Small intestine (tissue), 7 donors: ENCODE measurements at regions not wholly inside any gene's neighbourhood (a gene's known extent, or its start where the extent isn't known, plus 50 kb on each side); places are given as distances from the start of the nearest gene placed in this dataset.
"Not testable (repeated sequence)": the region's sequence is repeated elsewhere in the genome, so short reads cannot be mapped to it uniquely, and the experiment has no call there.

Experiments
- DNase-seq, 2 donors: peaks; one replicate each; pipeline versions ENCODE4 v3.0.0 to v3.0.0-alpha.2; 2013
- FAIRE-seq: peaks from 2 replicates; lab custom pipeline; 2012; peaks lifted over from hg19 to GRCh38; lab: Jason Lieb, UNC
- H3K27ac ChIP-seq, 3 donors: one replicate each; pipeline ENCODE4 v1.5.1; 2013; ENCODE audit warnings: low read length in 2 of 3, mild to moderate bottlenecking in 2 of 3, control low read depth in 1 of 3, inconsistent platforms in 1 of 3, low read depth in 1 of 3, moderate library complexity in 1 of 3
- H3K27me3 ChIP-seq, 3 donors: one replicate each; pipeline ENCODE4 v1.6.1; 2013; ENCODE audit warnings: low read length in 3 of 3, inconsistent platforms in 1 of 3; ENCODE audit not compliant: control insufficient read depth in 3 of 3, insufficient read depth in 3 of 3
- H3K36me3 ChIP-seq, 3 donors: one replicate each; pipeline ENCODE4 v1.6.1; 2013; ENCODE audit warnings: low read length in 3 of 3, inconsistent platforms in 1 of 3, low read depth in 1 of 3, mild to moderate bottlenecking in 1 of 3, moderate library complexity in 1 of 3; ENCODE audit not compliant: control insufficient read depth in 3 of 3, insufficient read depth in 2 of 3
- H3K4me1 ChIP-seq, 3 donors: one replicate each; pipeline ENCODE4 v1.6.1; 2013; ENCODE audit warnings: low read length in 2 of 3, inconsistent platforms in 1 of 3, low read depth in 1 of 3, mild to moderate bottlenecking in 1 of 3, moderate library complexity in 1 of 3; ENCODE audit not compliant: control insufficient read depth in 3 of 3, insufficient read depth in 2 of 3
- H3K4me3 ChIP-seq, 3 donors: one replicate each; pipeline ENCODE4 v1.5.1; 2013; ENCODE audit warnings: low read length in 3 of 3, control low read depth in 1 of 3, inconsistent platforms in 1 of 3, low read depth in 1 of 3, mild to moderate bottlenecking in 1 of 3, moderate library complexity in 1 of 3
- H3K9me3 ChIP-seq, 2 donors: one replicate each; pipeline ENCODE4 v1.6.1; 2013; ENCODE audit warnings: low read depth in 1 of 2, low read length in 1 of 2; ENCODE audit not compliant: control insufficient read depth in 2 of 2, insufficient read depth in 1 of 2
- WGBS, 3 donors: extraction: QIAGEN DNeasy Blood & Tissue Kit; methylation state at CpG; one replicate each; pipeline ENCODE4 v1.1.7; 2013; 5-methylcytosine and 5-hydroxymethylcytosine counted together
- donor health status: healthy with polysubstance abuse.
- donor health status: control.
- donor health status: control.
- donor health status: Bipolar disorder and iron deficiency.
- donor health status: healthy.

GRCh38 chr2:53510401-53510800 is 257.2 kb upstream of the CHAC2 start:
- Histone ChIP-seq H3K27ac (no peak overlapping the region), H3K4me3 (no peak overlapping the region), H3K27me3 (no peaks in the 10 kb centered on the region), H3K9me3 (no peaks in the 10 kb centered on the region), H3K4me1 (no peaks in the 10 kb centered on the region), H3K36me3 (no peaks in the 10 kb centered on the region)
- no peak for FAIRE-seq
- WGBS, 3 donors: 58 to 68% (median 60%) methylated on average over 4 of the region's 4 CpGs
- DNase-seq: no peak

DNA sequence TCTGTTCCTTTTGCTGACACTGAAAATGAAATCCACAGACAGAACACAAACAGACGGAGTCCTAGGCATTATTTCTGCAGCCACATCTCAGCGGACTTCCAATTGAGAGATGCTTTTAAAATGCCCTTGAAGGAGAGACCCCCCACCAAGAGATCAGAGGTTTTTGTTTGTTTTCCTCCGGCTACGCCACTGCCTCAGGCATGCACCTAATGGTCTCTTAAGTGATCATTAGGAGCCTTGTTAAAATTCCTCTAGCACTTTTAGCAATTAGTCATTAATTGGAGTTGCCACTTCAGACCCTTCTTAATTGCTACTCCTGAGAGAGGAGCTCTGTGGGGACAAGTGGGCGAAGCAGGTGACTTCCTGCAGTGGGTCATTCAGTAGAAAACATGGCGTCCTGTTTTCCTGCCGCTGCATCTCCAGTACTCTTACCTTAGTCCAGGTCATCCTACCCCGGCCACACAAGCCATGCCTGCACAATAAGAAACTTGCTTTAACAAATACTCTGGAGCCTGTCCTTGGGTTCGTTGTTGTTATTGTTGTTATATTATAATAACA is 257.7 kb upstream of the CHAC2 start:
- FAIRE-seq (no peak), DNase-seq (no peak)
- Histone ChIP-seq H3K27me3 (no peaks in the 10 kb centered on the region), H3K36me3 (no peaks in the 10 kb centered on the region), H3K27ac (no peak overlapping the region), H3K4me1 (no peaks in the 10 kb centered on the region), H3K9me3 (no peaks in the 10 kb centered on the region), H3K4me3 (no peak overlapping the region)
- 72 to 82% (median 76%) methylated on average over 9 of the region's 9 CpGs for WGBS, 3 donors

GRCh38 chr2:53508667-53509066 is 258.9 kb upstream of the CHAC2 start:
- Histone ChIP-seq H3K4me3 (no peak overlapping the region), H3K9me3 (no peaks in the 10 kb centered on the region), H3K36me3 (no peaks in the 10 kb centered on the region), H3K27ac (no peak overlapping the region), H3K27me3 (no peaks in the 10 kb centered on the region), H3K4me1 (no peaks in the 10 kb centered on the region)
- DNase-seq (no peak), FAIRE-seq (no peak)
- 59 to 72% (median 68%) methylated on average over 3 of the region's 3 CpGs for WGBS, 3 donors

- not testable (repeated sequence) for H3K9me3 ChIP-seq, H3K27ac ChIP-seq, H3K4me1 ChIP-seq, H3K4me3 ChIP-seq, FAIRE-seq, H3K36me3 ChIP-seq, H3K27me3 ChIP-seq, DNase-seq
- 66 to 84% (median 75%) methylated on average over 3 of the region's 3 CpGs for WGBS, 3 donors
Observed at GRCh38 chr2:53507070-53507469, 260.5 kb upstream of the CHAC2 start.

- Histone ChIP-seq H3K4me3 (no peak overlapping the region), H3K36me3 (no peaks in the 10 kb centered on the region), H3K27me3 (no peaks in the 10 kb centered on the region), H3K27ac (no peak overlapping the region), H3K9me3 (no peaks in the 10 kb centered on the region), H3K4me1 (no peaks in the 10 kb centered on the region)
- DNase-seq (no peak), FAIRE-seq (no peak)
- 73 to 80% (median 77%) methylated on average over 3 of the region's 3 CpGs for WGBS, 3 donors
Observed at GRCh38 chr2:53505826-53506225, 261.8 kb upstream of the CHAC2 start.

- 40 to 57% (median 47%) methylated on average over 3 of the region's 3 CpGs for WGBS, 3 donors
- DNase-seq: no peak
- H3K4me3 ChIP-seq: no peak overlapping the region
- H3K9me3 ChIP-seq: no peaks in the 10 kb centered on the region
- no peak overlapping the region for H3K27ac ChIP-seq
- no peak for FAIRE-seq
- H3K36me3 ChIP-seq: no peaks in the 10 kb centered on the region
- H3K27me3 ChIP-seq: no peaks in the 10 kb centered on the region
- H3K4me1 ChIP-seq: no peaks in the 10 kb centered on the region
Observed at GRCh38 chr2:53504507-53504906, 263.1 kb upstream of the CHAC2 start.

GRCh38 chr2:53500181-53500580 is 267.4 kb upstream of the CHAC2 start:
- 68 to 83% (median 80%) methylated on average over 4 of the region's 4 CpGs for WGBS, 3 donors
- no peaks in the 10 kb centered on the region for H3K9me3 ChIP-seq
- FAIRE-seq: no peak
- no peaks in the 10 kb centered on the region for H3K36me3 ChIP-seq
- H3K27ac ChIP-seq: no peak overlapping the region
- no peak for DNase-seq
- H3K4me3 ChIP-seq: no peak overlapping the region
- no peaks in the 10 kb centered on the region for H3K27me3 ChIP-seq
- H3K4me1 ChIP-seq: no peaks in the 10 kb centered on the region

GRCh38 chr2:53498210-53498609 is 269.4 kb upstream of the CHAC2 start:
- H3K36me3 ChIP-seq: no peaks in the 10 kb centered on the region
- no peaks in the 10 kb centered on the region for H3K9me3 ChIP-seq
- WGBS, 3 donors: 66 to 70% (median 67%) methylated on average over 1 of the region's 1 CpG
- no peak overlapping the region for H3K27ac ChIP-seq
- H3K4me3 ChIP-seq: no peak overlapping the region
- no peaks in the 10 kb centered on the region for H3K4me1 ChIP-seq
- no peaks in the 10 kb centered on the region for H3K27me3 ChIP-seq
- DNase-seq (no peak), FAIRE-seq (no peak)

GRCh38 chr2:53497020-53497419 is 270.6 kb upstream of the CHAC2 start:
- Histone ChIP-seq H3K27ac (no peak overlapping the region), H3K27me3 (no peaks in the 10 kb centered on the region), H3K4me3 (no peak overlapping the region), H3K9me3 (no peaks in the 10 kb centered on the region), H3K4me1 (no peaks in the 10 kb centered on the region), H3K36me3 (no peaks in the 10 kb centered on the region)
- DNase-seq (no peak), FAIRE-seq (no peak)
- 17 to 55% (median 20%) methylated on average over 1 of the region's 1 CpG for WGBS, 3 donors
